PC-9 (cell line): ENCODE measurements at regions not wholly inside any gene's neighbourhood (a gene's known extent, or its start where the extent isn't known, plus 50 kb on each side); places are given as distances from the start of the nearest gene placed in this dataset.

Source experiments
- BruUV-seq: library from RNA; stranded (reverse); fragments of 400-500 nt; replicated peaks from 2 replicates; lab custom pipeline; 2021; lab: Mats Ljungman, UMichigan
- CTCF ChIA-PET: fragments of 300-600 bp; sonication (Branson Sonifier 250); formaldehyde crosslinking; loops from one replicate; lab custom pipeline; 2022; ENCODE audit warnings: antibody characterized with exemption; lab: Charles Lee
- POLR2A ChIA-PET: fragments of 300-600 bp; sonication (Branson Sonifier 250); formaldehyde crosslinking; loops from one replicate; lab custom pipeline; 2022; ENCODE audit warnings: antibody characterized with exemption; ENCODE audit not compliant: unreplicated experiment; lab: Charles Lee
- DNase-seq, 2 experiments: peaks; one replicate each; pipeline versions ENCODE4 v3.0.0 to v3.0.0-alpha.2; 2015 to 2022; ENCODE audit warnings: mixed read lengths in 1 of 2
- H2AFZ ChIP-seq: fragments of 200-600 bp; sonication (generic); 2 replicates; pipeline ENCODE4 v1.8.1; 2017; ENCODE audit warnings: antibody characterized with exemption
- H3F3A ChIP-seq: fragments of 200-600 bp; sonication (generic); 2 replicates; pipeline ENCODE4 v1.8.1; 2017; ENCODE audit warnings: antibody characterized with exemption, mild to moderate bottlenecking, low read depth; ENCODE audit not compliant: insufficient read depth
- H3K27ac ChIP-seq: fragments of 200-600 bp; sonication (generic); 2 replicates; pipeline ENCODE4 v1.6.1; 2016; ENCODE audit warnings: mixed run types
- H3K27me3 ChIP-seq: fragments of 200-600 bp; sonication (generic); 2 replicates; pipeline ENCODE4 v1.6.1; 2016; ENCODE audit warnings: low read depth, mixed run types; ENCODE audit not compliant: insufficient read depth
- H3K36me3 ChIP-seq: fragments of 200-600 bp; sonication (generic); 2 replicates; pipeline ENCODE4 v1.6.1; 2016; ENCODE audit warnings: low read depth, mixed run types
- H3K4me1 ChIP-seq: fragments of 200-600 bp; sonication (generic); replicated peaks from 2 replicates; pipeline ENCODE4 v1.6.1; 2016; ENCODE audit warnings: mixed run types; ENCODE audit not compliant: insufficient read depth
- H3K4me2 ChIP-seq: fragments of 200-600 bp; sonication (generic); 2 replicates; pipeline ENCODE4 v1.6.1; 2017; ENCODE audit warnings: mixed run types
- H3K4me3 ChIP-seq: fragments of 200-600 bp; sonication (generic); 2 replicates; pipeline ENCODE4 v1.6.1; 2016; ENCODE audit warnings: mixed run types
- H3K79me2 ChIP-seq: fragments of 200-600 bp; sonication (generic); 2 replicates; pipeline ENCODE4 v1.6.1; 2017; ENCODE audit warnings: low read depth, mixed run types
- H3K9me2 ChIP-seq: fragments of 200-600 bp; sonication (generic); 2 replicates; pipeline ENCODE4 v1.8.1; 2017; ENCODE audit warnings: mild to moderate bottlenecking; ENCODE audit not compliant: insufficient read depth
- H3K9me3 ChIP-seq: fragments of 200-600 bp; sonication (generic); 2 replicates; pipeline ENCODE4 v1.8.1; 2016; ENCODE audit warnings: low read depth; ENCODE audit not compliant: insufficient read depth
- H4K20me1 ChIP-seq: fragments of 200-600 bp; sonication (generic); 2 replicates; pipeline ENCODE4 v1.8.1; 2017; ENCODE audit not compliant: insufficient read depth
- CTCF ChIP-seq: fragments of 200-600 bp; sonication (generic); conservative IDR thresholded peaks from 2 replicates; pipeline ENCODE4 v1.6.1; 2017; ENCODE audit warnings: mixed run types, antibody characterized with exemption, mild to moderate bottlenecking, moderate library complexity
- EZH2 ChIP-seq: fragments of 200-600 bp; sonication (generic); IDR thresholded peaks from 2 replicates; pipeline ENCODE4 v1.8.0; 2017; ENCODE audit warnings: antibody characterized with exemption, low read depth
- intact Hi-C: fragments of 100-400 bp; cut with micrococcal nuclease; formaldehyde crosslinking; loops from one replicate; pipeline ENCODE4 v1.10.0; 2022; ENCODE audit not compliant: unreplicated experiment

- POLR2A ChIA-PET, result no interaction called here
- no peaks in the 10 kb centered on the region for H3K9me2 ChIP-seq
Observed at GRCh38 chr9:88923092-88923491, 68.2 kb upstream of the S1PR3 start.

GRCh38 chr9:88923653-88924288 lies 67.5 kb upstream of the S1PR3 start:
- Histone ChIP-seq H3K4me2 (no peak overlapping the region), H3K4me1 (no peaks in the 10 kb centered on the region), H3K4me3 (no peak overlapping the region), H3K9me2 (no peaks in the 10 kb centered on the region), H3K27me3 (no peaks in the 10 kb centered on the region), H4K20me1 (no peaks in the 10 kb centered on the region), H3K79me2 (no peaks in the 10 kb centered on the region), H3K36me3 (no peaks in the 10 kb centered on the region), H3F3A (no peaks in the 10 kb centered on the region), H3K9me3 (peaks cover 4% of the 10 kb centered on the region; the same call in 1 of the 2 replicates), H3K27ac (no peak overlapping the region), H2AFZ (no peak overlapping the region)
- no TSS peak for BruUV-seq
- no peak for DNase-seq
- intact Hi-C loops, result no loop called here
- ChIA-PET POLR2A (no interaction called here), CTCF (no interaction called here)
- TF ChIP-seq EZH2, result no peak
- no peak for TF ChIP-seq CTCF

More at GRCh38 chr9:88923092-88923491, 68.2 kb upstream of the S1PR3 start:
- Histone ChIP-seq H3K27me3 (no peaks in the 10 kb centered on the region), H3K27ac (no peak overlapping the region), H3F3A (no peaks in the 10 kb centered on the region), H3K4me3 (no peak overlapping the region), H4K20me1 (no peaks in the 10 kb centered on the region), H3K36me3 (no peaks in the 10 kb centered on the region), H3K4me1 (no peaks in the 10 kb centered on the region), H3K9me3 (peaks cover 7% of the 10 kb centered on the region; the same call in 1 of the 2 replicates), H2AFZ (no peak overlapping the region), H3K4me2 (no peak overlapping the region), H3K79me2 (no peaks in the 10 kb centered on the region)
- intact Hi-C loops, result no loop called here
- DNase-seq, result no peak
- CTCF ChIA-PET, result no interaction called here
- no TSS peak for BruUV-seq
- TF ChIP-seq EZH2 (no peak), CTCF (no peak)

GRCh38 chr9:88925481-88925880 lies 65.8 kb upstream of the S1PR3 start:
- H3K36me3 ChIP-seq, result no peaks in the 10 kb centered on the region
- H3K4me1 ChIP-seq, result no peaks in the 10 kb centered on the region
- H3F3A ChIP-seq, result no peaks in the 10 kb centered on the region
- no peak overlapping the region for H3K4me3 ChIP-seq
- intact Hi-C loops, result no loop called here
- ChIA-PET CTCF (no interaction called here), POLR2A (no interaction called here)
- BruUV-seq, result no TSS peak
- H4K20me1 ChIP-seq, result no peaks in the 10 kb centered on the region
- H2AFZ ChIP-seq, result no peak overlapping the region
- no peaks in the 10 kb centered on the region for H3K79me2 ChIP-seq
- no peaks in the 10 kb centered on the region for H3K27me3 ChIP-seq
- H3K27ac ChIP-seq, result no peak overlapping the region
- H3K9me3 ChIP-seq, result no peaks in the 10 kb centered on the region
- no peak for TF ChIP-seq EZH2
- no peak for TF ChIP-seq CTCF
- no peak for DNase-seq
- H3K4me2 ChIP-seq, result no peak overlapping the region
- H3K9me2 ChIP-seq, result no peaks in the 10 kb centered on the region
